ENCODE measurements at regions not wholly inside any gene's neighbourhood (a gene's known extent, or its start where the extent isn't known, plus 50 kb on each side); places are given as distances from the start of the nearest gene placed in this dataset.
"Not testable (repeated sequence)": the region's sequence is repeated elsewhere in the genome, so short reads cannot be mapped to it uniquely, and the experiment has no call there.

DNA sequence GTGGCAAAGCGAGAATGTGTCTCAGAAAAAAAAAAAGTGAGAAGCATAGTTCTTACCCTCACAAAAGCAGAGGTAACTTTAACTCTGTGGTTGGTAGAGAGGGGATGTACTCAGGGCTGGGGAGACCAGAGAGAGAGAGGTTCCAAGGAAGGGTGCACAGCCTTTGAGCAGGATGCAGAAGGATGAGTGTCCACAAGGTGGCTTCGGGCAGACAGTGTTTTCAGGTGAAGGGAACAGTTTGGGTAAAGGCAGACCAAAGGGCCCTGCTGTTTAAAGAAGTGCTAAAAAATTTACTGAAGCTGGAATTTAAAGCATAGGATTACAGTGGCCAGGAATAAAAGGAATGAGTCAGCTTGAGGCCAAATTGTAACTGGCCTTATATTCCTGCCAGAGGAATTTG, 2240.6 kb downstream of the EPHA3 start:
- in situ Hi-C loops (cut with MboI; ENCODE audit: low pct_unique_long_range_greater_than_20kb, low sequenced_read_pairs); DNase-seq: not testable (repeated sequence)

DNA sequence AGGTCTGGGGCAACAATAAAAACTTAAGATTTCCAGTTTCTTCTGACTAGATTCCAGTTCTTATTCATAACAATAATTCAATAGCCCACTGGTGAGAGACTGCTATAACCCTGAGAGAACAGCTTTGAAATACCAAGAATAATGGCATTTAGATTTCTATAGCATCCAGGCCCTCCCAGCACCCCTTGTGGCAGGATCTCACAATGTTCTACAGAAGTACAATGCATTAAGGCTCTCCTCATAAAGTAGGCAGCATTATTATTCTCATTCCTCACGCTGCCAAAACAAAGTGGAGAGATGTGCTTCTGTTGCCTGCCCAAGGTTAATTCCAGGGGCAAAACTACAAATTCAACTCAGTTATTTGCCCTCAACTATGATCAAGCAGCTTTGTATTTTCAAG, 2241.7 kb downstream of the EPHA3 start:
- in situ Hi-C loops (cut with MboI; ENCODE audit: low pct_unique_long_range_greater_than_20kb, low sequenced_read_pairs); DNase-seq: not testable (repeated sequence)

DNA sequence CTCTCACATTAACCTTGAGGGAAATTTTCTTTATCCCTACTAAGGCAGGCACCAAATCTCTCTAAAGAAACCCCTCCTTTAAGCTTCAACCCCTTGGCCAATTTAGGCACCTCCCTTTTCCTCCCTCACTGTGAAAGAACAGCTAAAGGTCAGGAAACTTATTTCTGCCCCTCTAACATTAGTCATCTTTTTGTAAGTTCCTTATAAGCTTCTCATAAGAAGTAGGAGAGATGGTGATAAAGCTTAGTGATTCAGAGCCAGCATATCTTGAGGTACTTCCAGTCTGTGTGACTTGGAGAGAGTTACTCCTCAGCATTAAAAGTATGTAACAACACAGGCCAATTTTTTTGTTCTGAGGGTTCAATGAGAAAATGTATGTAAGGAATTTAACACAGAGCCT, 2244.7 kb downstream of the EPHA3 start:
- DNase-seq; in situ Hi-C loops (cut with MboI; ENCODE audit: low pct_unique_long_range_greater_than_20kb, low sequenced_read_pairs): not testable (repeated sequence)

DNA sequence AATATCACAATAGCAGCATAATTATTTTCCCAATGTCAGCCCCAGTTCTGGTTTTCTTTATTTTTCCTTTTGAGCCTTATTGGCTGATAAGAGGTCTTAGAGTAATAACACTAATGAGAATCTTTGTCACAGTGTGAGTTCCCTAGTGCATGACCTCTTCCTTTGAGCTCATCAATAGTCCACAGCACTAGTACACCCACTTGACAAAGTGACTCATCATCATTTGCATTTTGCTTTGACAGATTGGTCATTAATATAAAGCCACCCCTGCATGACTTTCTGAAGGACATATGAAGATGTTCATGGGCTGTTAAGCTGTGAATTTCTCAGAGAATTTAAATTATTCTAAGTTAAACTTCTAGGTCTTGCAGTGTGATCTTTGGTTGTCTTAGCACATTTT, 2251.9 kb downstream of the EPHA3 start:
- DNase-seq; in situ Hi-C loops (cut with MboI; ENCODE audit: low pct_unique_long_range_greater_than_20kb, low sequenced_read_pairs): not testable (repeated sequence)

DNA sequence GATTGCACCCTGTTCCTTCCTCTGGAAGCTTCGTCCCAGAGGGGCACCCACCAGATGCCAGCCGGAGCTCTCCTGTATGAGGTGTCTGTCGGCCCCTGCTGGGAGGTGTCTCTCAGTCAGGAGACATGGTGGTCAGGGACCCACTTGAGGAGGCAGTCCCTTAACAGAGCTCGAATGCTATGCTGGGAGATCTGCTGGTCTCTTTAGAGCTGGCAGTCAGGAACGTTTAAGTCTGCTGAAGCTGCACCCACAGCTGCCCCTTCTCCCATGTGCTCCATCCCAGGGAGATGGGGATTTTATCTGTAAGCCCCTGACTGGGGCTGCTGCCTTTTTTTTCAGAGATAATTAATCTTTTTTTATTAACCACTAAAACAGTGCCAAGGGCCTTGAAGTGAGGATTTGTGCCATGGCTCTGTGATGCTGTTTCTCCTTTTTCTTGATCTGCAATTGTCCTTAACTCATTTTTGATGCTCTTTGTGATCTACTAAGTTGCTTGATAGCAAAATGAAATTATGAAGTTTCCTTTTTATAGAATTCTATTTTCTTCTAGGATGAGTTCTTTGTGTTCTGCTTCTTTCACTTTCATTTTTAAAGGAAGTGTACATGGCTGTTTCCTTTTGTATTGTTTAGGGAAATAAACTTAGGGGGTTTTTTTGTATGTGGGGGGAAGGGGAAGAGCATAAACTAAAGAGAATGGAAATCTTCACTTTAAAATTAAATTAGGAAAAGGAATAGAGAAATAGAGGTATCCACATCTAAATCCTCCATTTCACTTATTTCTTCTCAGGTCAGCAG, 2275.9 kb downstream of the EPHA3 start:
- peak; percentile 8 for DNase-seq
- in situ Hi-C loops (cut with MboI; ENCODE audit: low pct_unique_long_range_greater_than_20kb, low sequenced_read_pairs) = not testable (repeated sequence)

DNA sequence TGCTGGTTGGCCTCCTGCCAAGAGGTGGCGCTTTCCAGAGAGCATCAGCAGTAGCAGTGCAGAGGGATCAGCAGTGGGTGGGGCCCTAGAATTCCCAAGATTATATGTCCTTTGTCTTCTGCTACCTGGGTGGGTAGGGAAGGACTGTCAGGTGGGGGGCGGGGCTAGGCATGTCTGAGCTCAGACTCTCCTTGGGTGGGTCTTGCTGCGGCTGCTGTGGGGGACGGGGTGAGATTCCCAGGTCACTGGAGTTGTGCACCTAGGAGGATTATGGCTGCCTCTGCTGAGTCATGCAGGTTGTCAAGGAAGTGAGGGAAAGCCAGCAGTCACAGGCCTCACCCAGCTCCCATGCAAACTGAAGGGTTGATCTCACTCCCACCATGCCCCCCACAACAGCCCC, 2296.5 kb downstream of the EPHA3 start:
- DNase-seq; in situ Hi-C loops (cut with MboI; ENCODE audit: low pct_unique_long_range_greater_than_20kb, low sequenced_read_pairs): not testable (repeated sequence)

DNA sequence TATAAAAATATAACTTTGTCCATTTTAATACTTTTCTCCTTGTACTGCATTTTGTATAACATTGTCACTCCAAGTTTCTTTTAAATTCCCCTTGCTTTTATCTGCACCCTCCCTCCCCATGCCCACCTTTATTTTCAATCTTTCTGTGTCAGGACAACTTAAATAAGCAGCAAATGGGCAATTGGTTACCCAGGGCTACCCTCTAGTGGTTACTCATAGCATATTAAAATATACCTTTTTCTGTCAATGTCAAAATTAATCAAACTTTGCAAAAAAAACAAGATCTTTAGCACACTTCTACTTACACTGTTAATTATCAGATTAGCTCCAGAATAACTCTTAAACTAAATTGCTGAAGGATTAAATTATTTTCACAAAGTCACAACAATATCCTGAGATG, 2334.6 kb downstream of the EPHA3 start:
- peak; percentile 16 for DNase-seq

GRCh38 chr3:91442483-91442882, 2335.1 kb downstream of the EPHA3 start:
- in situ Hi-C loops (cut with MboI; ENCODE audit: low pct_unique_long_range_greater_than_20kb, low sequenced_read_pairs); DNase-seq: not testable (repeated sequence)

More for the DNA sequence above, 2334.6 kb downstream of the EPHA3 start:
- in situ Hi-C loops (cut with MboI; ENCODE audit: low pct_unique_long_range_greater_than_20kb, low sequenced_read_pairs) = not testable (repeated sequence)

DNA sequence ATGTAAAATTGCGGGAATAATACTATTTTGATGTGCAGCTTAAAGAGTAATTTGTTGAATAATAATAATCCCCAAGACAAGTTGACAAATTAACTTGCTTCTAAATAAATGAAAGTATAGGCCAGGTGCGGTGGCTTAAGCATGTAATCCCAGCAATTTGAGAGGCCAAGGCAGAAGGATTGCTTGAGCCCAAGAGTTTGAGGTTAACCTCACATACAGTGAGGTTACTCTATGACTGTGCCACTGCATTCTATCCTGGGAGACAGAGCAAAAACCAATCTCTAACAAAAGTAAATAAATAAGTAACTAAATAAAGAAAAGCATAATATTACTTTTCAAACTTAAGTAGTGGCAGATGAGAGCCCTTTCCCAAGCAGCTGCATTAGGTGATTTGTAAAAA, 2341.0 kb downstream of the EPHA3 start:
- in situ Hi-C loops (cut with MboI; ENCODE audit: low pct_unique_long_range_greater_than_20kb, low sequenced_read_pairs); DNase-seq: not testable (repeated sequence)

- in situ Hi-C loops (cut with MboI; ENCODE audit: low pct_unique_long_range_greater_than_20kb, low sequenced_read_pairs); DNase-seq: not testable (repeated sequence)
These were observed 2359.1 kb downstream of the EPHA3 start for GRCh38 chr3:91466517-91466916.

DNA sequence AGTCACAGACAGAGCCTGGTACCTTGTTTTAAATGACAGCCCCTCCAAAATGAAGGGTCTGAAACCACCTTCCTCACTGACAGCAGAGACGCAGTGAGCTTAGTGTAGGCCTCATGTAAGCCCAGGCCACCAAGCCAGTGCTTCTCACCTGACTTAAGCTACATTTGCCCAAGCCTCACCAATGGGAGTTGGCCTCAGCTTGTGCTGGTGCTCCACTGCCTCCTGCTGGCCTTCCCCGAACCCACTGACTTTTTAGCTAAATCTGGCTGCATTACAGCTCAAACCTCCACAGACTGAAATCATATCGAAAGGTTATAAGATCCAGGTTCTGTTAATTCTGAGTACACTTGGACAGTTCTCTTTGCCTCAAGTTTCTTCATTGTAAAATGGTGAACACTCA, 2361.8 kb downstream of the EPHA3 start:
- DNase-seq = peak; percentile 2
- in situ Hi-C loops (cut with MboI; ENCODE audit: low pct_unique_long_range_greater_than_20kb, low sequenced_read_pairs) = not testable (repeated sequence)

GRCh38 chr3:91485026-91485425, 2377.6 kb downstream of the EPHA3 start:
- DNase-seq = peak; percentile 32
- in situ Hi-C loops (cut with MboI; ENCODE audit: low pct_unique_long_range_greater_than_20kb, low sequenced_read_pairs) = not testable (repeated sequence)

GRCh38 chr3:91485891-91486290, 2378.5 kb downstream of the EPHA3 start:
- DNase-seq; in situ Hi-C loops (cut with MboI; ENCODE audit: low pct_unique_long_range_greater_than_20kb, low sequenced_read_pairs): not testable (repeated sequence)

- in situ Hi-C loops (cut with MboI; ENCODE audit: low pct_unique_long_range_greater_than_20kb, low sequenced_read_pairs) = not testable (repeated sequence)
These were observed 2390.3 kb downstream of the EPHA3 start for GRCh38 chr3:91497712-91498111.

GRCh38 chr3:91499850-91500249, 2392.4 kb downstream of the EPHA3 start:
- DNase-seq; in situ Hi-C loops (cut with MboI; ENCODE audit: low pct_unique_long_range_greater_than_20kb, low sequenced_read_pairs): not testable (repeated sequence)

More at GRCh38 chr3:91497712-91498111, 2390.3 kb downstream of the EPHA3 start:
- DNase-seq = not testable (repeated sequence)

- DNase-seq; in situ Hi-C loops (cut with MboI; ENCODE audit: low pct_unique_long_range_greater_than_20kb, low sequenced_read_pairs): not testable (repeated sequence)
These were observed 2397.5 kb downstream of the EPHA3 start for GRCh38 chr3:91504874-91505273.
